Transverse colon (tissue), 4 donors: ENCODE measurements at regions not wholly inside any gene's neighbourhood (a gene's known extent, or its start where the extent isn't known, plus 50 kb on each side); places are given as distances from the start of the nearest gene placed in this dataset.

ENCODE experiments used
- DNase-seq: peaks from one replicate; pipeline ENCODE4 v3.0.0-alpha.2; 2019
- H3K27ac ChIP-seq, 4 donors: fragments of 200-600 bp; sonication (generic); 2 replicates each; pipeline ENCODE4 v1.5.1; 2016 to 2018; ENCODE audit warnings: inconsistent platforms in 4 of 4
- H3K27me3 ChIP-seq: fragments of 200-600 bp; sonication (generic); 2 replicates; pipeline ENCODE4 v1.5.1; 2017; ENCODE audit warnings: inconsistent platforms
- H3K36me3 ChIP-seq, 4 donors: fragments of 200-600 bp; sonication (generic); 2 replicates each; pipeline ENCODE4 v1.5.1; 2017 to 2019; ENCODE audit warnings: inconsistent platforms in 4 of 4
- H3K4me1 ChIP-seq, 4 donors: fragments of 200-600 bp; sonication (generic); 2 replicates each; pipeline ENCODE4 v1.5.1; 2017 to 2020; ENCODE audit warnings: inconsistent platforms in 4 of 4
- H3K4me3 ChIP-seq, 4 donors: fragments of 200-600 bp; sonication (generic); 1 replicate in 1 of 4; 2 replicates in 3 of 4; pipeline versions ENCODE4 v1.5.1 to v1.6.1; 2017 to 2019; ENCODE audit warnings: inconsistent platforms in 4 of 4
- H3K9me3 ChIP-seq, 2 donors: fragments of 200-600 bp; sonication (generic); 2 replicates each; pipeline ENCODE4 v1.5.1; 2017 to 2019; ENCODE audit warnings: inconsistent platforms in 2 of 2
- CTCF ChIP-seq, 5 experiments: fragments of 200-600 bp in 3 of 5; fragments of 450-650 bp in 2 of 5; sonication (generic) in 3 of 5; IDR thresholded peaks; 1 replicate in 2 of 5; 2 replicates in 3 of 5; pipeline ENCODE4 v1.5.1; 2016 to 2017; ENCODE audit warnings: antibody characterized with exemption in 5 of 5, inconsistent platforms in 3 of 5, mild to moderate bottlenecking in 2 of 5, moderate library complexity in 1 of 5
- EP300 ChIP-seq: sonication (generic); formaldehyde crosslinking; IDR thresholded peaks from one replicate; pipeline ENCODE4 v1.6.1; 2017; ENCODE audit warnings: antibody characterized with exemption, low read depth
- POLR2A ChIP-seq: fragments of 450-650 bp; IDR thresholded peaks from one replicate; pipeline ENCODE4 v1.6.1; 2016; ENCODE audit warnings: antibody characterized with exemption, mild to moderate bottlenecking, moderate library complexity
- POLR2AphosphoS5 ChIP-seq, 3 donors: sonication (generic); formaldehyde crosslinking; IDR thresholded peaks; one replicate each; pipeline ENCODE4 v1.6.1; 2016; ENCODE audit warnings: antibody characterized with exemption in 3 of 3
- WGBS, 2 donors: methylation state at CpG; one replicate each; pipeline ENCODE4 v1.1.5; 2018; ENCODE audit warnings: low coverage in 1 of 2; 5-methylcytosine and 5-hydroxymethylcytosine counted together
- in situ Hi-C, 4 donors: fragments of 200-750 bp; cut with MboI; loops; one replicate each; pipeline versions ENCODE4 v1.15.0 to v1.15.1; 2017; ENCODE audit warnings: low sequenced_read_pairs in 3 of 4, low pct_ligation_motif_present in 1 of 4, low pct_unique_long_range_greater_than_20kb in 1 of 4
- intact Hi-C: fragments of 100-400 bp; cut with DNase I; formaldehyde crosslinking; loops from one replicate; pipeline ENCODE4 v1.15.1; 2023; ENCODE audit warnings: low total_unique reads

GRCh38 chr18:69109686-69110085, 291.0 kb upstream of the DOK6 start:
- in situ Hi-C loops, result no loop called here
- no peaks in the 10 kb centered on the region for H3K9me3 ChIP-seq
- no peak overlapping the region for H3K4me3 ChIP-seq
- 28 to 30% methylated on average over 2 of the region's 2 CpGs for WGBS, 2 donors
- DNase-seq, result no peak
- no peaks in the 10 kb centered on the region for H3K4me1 ChIP-seq
- no peaks in the 10 kb centered on the region for H3K36me3 ChIP-seq
- intact Hi-C loops, result no loop called here
- TF ChIP-seq EP300, result no peak
- TF ChIP-seq CTCF (IDR thresholded peaks at IDR 0.05), result no peak
- no peak for TF ChIP-seq POLR2AphosphoS5 (IDR thresholded peaks at IDR 0.05)
- no peak for TF ChIP-seq POLR2A
- no peak overlapping the region for H3K27ac ChIP-seq
- no peaks in the 10 kb centered on the region for H3K27me3 ChIP-seq

GRCh38 chr18:69120833-69121232, 279.9 kb upstream of the DOK6 start:
- Histone ChIP-seq H3K27ac (no peak overlapping the region), H3K27me3 (no peaks in the 10 kb centered on the region), H3K4me3 (no peak overlapping the region), H3K4me1 (no peaks in the 10 kb centered on the region), H3K36me3 (no peaks in the 10 kb centered on the region), H3K9me3 (no peaks in the 10 kb centered on the region)
- WGBS, 2 donors, result 60 to 88% methylated on average over 2 of the region's 2 CpGs
- intact Hi-C loops, result no loop called here
- DNase-seq, result no peak
- in situ Hi-C loops, result no loop called here
- no peak for TF ChIP-seq POLR2AphosphoS5 (IDR thresholded peaks at IDR 0.05)
- no peak for TF ChIP-seq CTCF (IDR thresholded peaks at IDR 0.05)
- TF ChIP-seq POLR2A, result no peak
- no peak for TF ChIP-seq EP300

- in situ Hi-C loops (no loop called here), intact Hi-C loops (no loop called here)
- H3K4me1 ChIP-seq, result no peaks in the 10 kb centered on the region
- no peak overlapping the region for H3K4me3 ChIP-seq
- no peaks in the 10 kb centered on the region for H3K9me3 ChIP-seq
- H3K27ac ChIP-seq, result no peak overlapping the region
- no peaks in the 10 kb centered on the region for H3K36me3 ChIP-seq
- H3K27me3 ChIP-seq, result no peaks in the 10 kb centered on the region
- no peak for DNase-seq
- no peak for TF ChIP-seq POLR2A
- WGBS, 2 donors, result 44 to 45% methylated on average over 1 of the region's 1 CpG
Measured at GRCh38 chr18:69123421-69123820, 277.3 kb upstream of the DOK6 start.

- Histone ChIP-seq H3K27me3 (no peaks in the 10 kb centered on the region), H3K4me1 (no peaks in the 10 kb centered on the region), H3K27ac (no peak overlapping the region), H3K9me3 (peaks cover 0 to 4% of the 10 kb centered on the region in 2 donors), H3K4me3 (no peak overlapping the region), H3K36me3 (no peaks in the 10 kb centered on the region)
- WGBS, 2 donors, result 59 to 60% methylated on average over 3 of the region's 3 CpGs
- no peak for DNase-seq
- intact Hi-C loops (no loop called here), in situ Hi-C loops (no loop called here)
- TF ChIP-seq POLR2AphosphoS5 (IDR thresholded peaks at IDR 0.05) (no peak), POLR2A (no peak), EP300 (no peak), CTCF (IDR thresholded peaks at IDR 0.05) (no peak)
Measured at GRCh38 chr18:69127873-69128500, 272.7 kb upstream of the DOK6 start.

- intact Hi-C loops, result no loop called here
- 70 to 84% methylated on average over 1 to 5 of the region's 5 CpGs for WGBS, 2 donors
Measured at GRCh38 chr18:69128566-69128965, 272.1 kb upstream of the DOK6 start.

More at GRCh38 chr18:69128566-69128965, 272.1 kb upstream of the DOK6 start:
- H3K27ac ChIP-seq, result no peak overlapping the region
- TF ChIP-seq POLR2A, result no peak
- TF ChIP-seq POLR2AphosphoS5 (IDR thresholded peaks at IDR 0.05), result no peak
- no peak for TF ChIP-seq CTCF (IDR thresholded peaks at IDR 0.05)
- TF ChIP-seq EP300, result no peak
- no peak for DNase-seq
- no peaks in the 10 kb centered on the region for H3K4me1 ChIP-seq
- H3K27me3 ChIP-seq, result no peaks in the 10 kb centered on the region
- no peak overlapping the region for H3K4me3 ChIP-seq
- in situ Hi-C loops, result no loop called here
- no peaks in the 10 kb centered on the region for H3K36me3 ChIP-seq
- H3K9me3 ChIP-seq, result peaks cover 0 to 4% of the 10 kb centered on the region in 2 donors
